HepG2 (cell line): ENCODE measurements at regions not wholly inside any gene's neighbourhood (a gene's known extent, or its start where the extent isn't known, plus 50 kb on each side); places are given as distances from the start of the nearest gene placed in this dataset.

Source experiments
- ATAC-seq: fragments of 200-7000 bp; cut with Tn5 transposase; 3 replicates; pipeline ENCODE4 v1.9.1; 2020; ENCODE audit warnings: mild to moderate bottlenecking, moderate library complexity
- BruUV-seq: library from RNA; stranded (reverse); fragments of 400-500 nt; replicated peaks from 2 replicates; lab custom pipeline; 2021; lab: Mats Ljungman, UMichigan
- CTCF ChIA-PET: fragments of 300-600 bp; formaldehyde crosslinking; extraction: SDS; loops from one replicate; lab custom pipeline; 2021; ENCODE audit warnings: low total read pairs, inconsistent platforms, low intra/inter-chr PET ratio; lab: Yijun Ruan, JAX
- POLR2A ChIA-PET: fragments of 350-600 bp; sonication (Branson Sonifier 250); formaldehyde crosslinking; loops from one replicate; lab custom pipeline; 2020; ENCODE audit warnings: antibody characterized with exemption, inconsistent platforms; lab: Yijun Ruan, JAX
- DNase-seq: peaks from one replicate; pipeline ENCODE4 v3.0.0-alpha.2; 2015; ENCODE audit warnings: low spot score
- FAIRE-seq: peaks from 3 replicates; lab custom pipeline; 2011; peaks lifted over from hg19 to GRCh38; lab: Jason Lieb, UNC
- H2AFZ ChIP-seq: one replicate; pipeline ENCODE4 v1.6.1; 2011; ENCODE audit warnings: low read length, inconsistent platforms
- H3K27ac ChIP-seq: fragments of 300-600 bp; 3 replicates; pipeline ENCODE4 v1.8.0; 2011; ENCODE audit warnings: mixed run types, mild to moderate bottlenecking, mixed read lengths, low read length, inconsistent platforms; ENCODE audit not compliant: insufficient read depth; ENCODE audit errors: extremely low read length
- H3K27me3 ChIP-seq, 2 experiments: fragments of 200-600 bp in 1 of 2; 2 replicates in 1 of 2; 3 replicates in 1 of 2; pipeline versions ENCODE4 v1.6.0 to v1.8.0; 2011; ENCODE audit warnings: low read length in 2 of 2, mild to moderate bottlenecking in 2 of 2, moderate library complexity in 2 of 2, inconsistent platforms in 1 of 2; ENCODE audit not compliant: insufficient read depth in 2 of 2, control insufficient read depth in 1 of 2
- H3K36me3 ChIP-seq, 2 experiments: fragments of 200-600 bp in 1 of 2; replicated peaks in 1 of 2; 2 replicates in 1 of 2; 3 replicates in 1 of 2; pipeline versions ENCODE4 v1.5.1 to v1.8.0; 2011; ENCODE audit warnings: low read length in 2 of 2, inconsistent platforms in 1 of 2; ENCODE audit not compliant: insufficient read depth in 2 of 2, control insufficient read depth in 1 of 2
- H3K4me1 ChIP-seq: 2 replicates; pipeline ENCODE4 v1.5.1; 2012; ENCODE audit warnings: low read length, inconsistent platforms; ENCODE audit not compliant: insufficient read depth
- H3K4me2 ChIP-seq: 2 replicates; pipeline ENCODE4 v1.6.0; 2011; ENCODE audit warnings: low read depth, low read length, inconsistent platforms
- H3K4me3 ChIP-seq, 3 experiments: fragments of 200-600 bp in 1 of 3; sonication (generic), shearing (Covaris generic) in 1 of 3; replicated peaks in 1 of 3; 2 replicates each; pipeline ENCODE4 v1.5.1; 2011 to 2016; ENCODE audit warnings: low read length in 3 of 3, inconsistent platforms in 2 of 3, low read depth in 2 of 3, mild to moderate bottlenecking in 2 of 3, control low read depth in 1 of 3, mixed read lengths in 1 of 3; ENCODE audit not compliant: insufficient read depth in 1 of 3
- H3K79me2 ChIP-seq: one replicate; pipeline ENCODE4 v1.6.1; 2011; ENCODE audit warnings: low read length, inconsistent platforms; ENCODE audit not compliant: insufficient read depth
- H3K9ac ChIP-seq: 2 replicates; pipeline ENCODE4 v1.6.0; 2011; ENCODE audit warnings: mild to moderate bottlenecking, low read depth, low read length, inconsistent platforms; ENCODE audit not compliant: insufficient read depth
- H3K9me3 ChIP-seq: 2 replicates; pipeline ENCODE4 v1.5.1; 2012; ENCODE audit warnings: mild to moderate bottlenecking, low read length
- H4K20me1 ChIP-seq: 2 replicates; pipeline ENCODE4 v1.6.0; 2011; ENCODE audit warnings: inconsistent platforms, mild to moderate bottlenecking, low read length, moderate library complexity; ENCODE audit not compliant: insufficient read depth
- ARNTL ChIP-seq: sonication (generic); formaldehyde crosslinking; IDR thresholded peaks from 2 replicates; pipeline ENCODE4 v1.4.0; 2020; ENCODE audit warnings: mild to moderate bottlenecking, missing genetic modification reagents
- GTF3A ChIP-seq: sonication (generic); formaldehyde crosslinking; conservative IDR thresholded peaks from 2 replicates; pipeline ENCODE4 v1.4.0; 2020; ENCODE audit warnings: mild to moderate bottlenecking, missing genetic modification reagents
- JUND ChIP-seq: sonication (generic); formaldehyde crosslinking; IDR thresholded peaks from 2 replicates; pipeline ENCODE4 v1.8.0; 2022; ENCODE audit warnings: mild to moderate bottlenecking, missing genetic modification reagents
- POLR2A ChIP-seq, 2 experiments: IDR thresholded peaks; 2 replicates each; pipeline ENCODE4 v1.6.1; 2011; ENCODE audit warnings: low read depth in 2 of 2, low read length in 2 of 2, mild to moderate bottlenecking in 1 of 2, moderate library complexity in 1 of 2; ENCODE audit not compliant: insufficient read depth in 1 of 2
- PRDM4 ChIP-seq: sonication (generic); formaldehyde crosslinking; IDR thresholded peaks from 2 replicates; pipeline ENCODE4 v1.9.0; 2021; ENCODE audit warnings: missing genetic modification reagents, borderline replicate concordance
- PTBP1 ChIP-seq: fragments of 200-400 bp; formaldehyde crosslinking; IDR thresholded peaks from 2 replicates; pipeline ENCODE4 v1.6.1; 2018; ENCODE audit warnings: low read length, low read depth; ENCODE audit not compliant: poor library complexity, severe bottlenecking
- SIN3A ChIP-seq: IDR thresholded peaks from 2 replicates; pipeline ENCODE4 v1.6.1; 2011; ENCODE audit warnings: low read depth, mild to moderate bottlenecking, control low read depth, low read length, borderline replicate concordance
- ZFP1 ChIP-seq: IDR thresholded peaks from 2 replicates; pipeline ENCODE4 v1.6.1; 2016
- ZNF260 ChIP-seq: sonication (generic); formaldehyde crosslinking; IDR thresholded peaks from 2 replicates; pipeline ENCODE4 v1.4.0; 2020; ENCODE audit warnings: missing genetic modification reagents, low read depth, mild to moderate bottlenecking, borderline replicate concordance
- ZNF280B ChIP-seq: sonication (generic); formaldehyde crosslinking; IDR thresholded peaks from 2 replicates; pipeline ENCODE4 v1.5.0; 2020; ENCODE audit warnings: missing genetic modification reagents, mild to moderate bottlenecking, borderline replicate concordance
- ZNF3 ChIP-seq: IDR thresholded peaks from 2 replicates; pipeline ENCODE4 v1.7.0; 2017; ENCODE audit warnings: inconsistent platforms
- ZNF513 ChIP-seq: sonication (generic); formaldehyde crosslinking; conservative IDR thresholded peaks from 2 replicates; pipeline ENCODE4 v1.5.0; 2020; ENCODE audit warnings: missing genetic modification reagents
- ZNF644 ChIP-seq: IDR thresholded peaks from 2 replicates; pipeline ENCODE4 v1.6.1; 2016; ENCODE audit warnings: low read depth
- ZNF724P ChIP-seq: sonication (generic); formaldehyde crosslinking; IDR thresholded peaks from 2 replicates; pipeline ENCODE4 v1.8.0; 2022; ENCODE audit warnings: missing genetic modification reagents, borderline replicate concordance
- WGBS: methylation state at CpG from one replicate; pipeline ENCODE4 v1.1.6; 2017; ENCODE audit warnings: low lambda C conversion rate; 5-methylcytosine and 5-hydroxymethylcytosine counted together
- in situ Hi-C: cut with HindIII; loops from 2 replicates; pipeline ENCODE4 v1.10.0; 2017; ENCODE audit warnings: low pct_unique_long_range_greater_than_20kb; ENCODE audit not compliant: extremely low pct_ligation_motif_present
- intact Hi-C: fragments of 100-400 bp; cut with micrococcal nuclease; formaldehyde crosslinking; loops from one replicate; pipeline ENCODE4 v1.10.0; 2022; ENCODE audit not compliant: unreplicated experiment
- TF ChIP-seq, protein P1 (sequence below): sonication (generic); formaldehyde crosslinking; IDR thresholded peaks from 2 replicates; pipeline ENCODE4 v1.9.0; 2022; ENCODE audit warnings: missing genetic modification reagents, mild to moderate bottlenecking, borderline replicate concordance
- TF ChIP-seq, protein P2 (sequence below): sonication (generic); formaldehyde crosslinking; IDR thresholded peaks from 2 replicates; pipeline ENCODE4 v1.5.1; 2020; ENCODE audit warnings: missing genetic modification reagents, mild to moderate bottlenecking, borderline replicate concordance

DNA sequence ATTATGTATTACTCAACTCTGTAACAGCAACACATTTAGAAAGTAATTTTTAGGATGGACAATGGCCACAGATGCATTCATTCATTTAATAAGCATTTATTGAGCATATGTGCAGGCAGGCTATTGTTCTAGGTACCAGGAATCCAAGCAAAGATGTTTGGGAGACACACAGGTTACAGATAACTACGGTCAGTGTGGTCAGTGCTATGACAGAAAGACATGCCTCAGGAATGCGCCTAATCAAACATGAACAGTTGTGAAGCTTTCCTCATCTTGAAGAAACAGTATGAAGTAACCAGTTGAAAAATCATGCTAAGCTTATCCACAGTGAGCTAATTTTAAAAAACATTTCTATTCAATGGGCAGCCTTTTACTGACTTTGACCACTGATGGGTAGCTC is 155.4 kb upstream of the CCDC54 start:
- Histone ChIP-seq H3K4me3 (no peak overlapping the region), H3K79me2 (no peaks in the 10 kb centered on the region), H3K9me3 (no peaks in the 10 kb centered on the region), H3K36me3 (no peaks in the 10 kb centered on the region), H3K4me2 (no peak overlapping the region), H2AFZ (no peak overlapping the region), H3K9ac (no peak overlapping the region), H3K27ac (no peak overlapping the region), H3K27me3 (no peaks in the 10 kb centered on the region; a peak in 1 of 5 replicates), H3K4me1 (no peaks in the 10 kb centered on the region), H4K20me1 (no peaks in the 10 kb centered on the region)
- intact Hi-C loops, result no loop called here
- in situ Hi-C loops, result no loop called here
- ChIA-PET CTCF (no interaction called here), POLR2A (no interaction called here)
- BruUV-seq, result no TSS peak
- DNase-seq (no peak), FAIRE-seq (no peak), ATAC-seq (no peak)
- WGBS, result 0% methylated on average over 2 of the region's 2 CpGs
- no peak for TF ChIP-seq GTF3A
- TF ChIP-seq JUND (CRISPR knock-in tag), result no peak
- no peak for TF ChIP-seq ZNF724P (CRISPR knock-in tag)
- TF ChIP-seq ZFP1 (CRISPR knock-in tag), result no peak
- TF ChIP-seq, protein P1, sequence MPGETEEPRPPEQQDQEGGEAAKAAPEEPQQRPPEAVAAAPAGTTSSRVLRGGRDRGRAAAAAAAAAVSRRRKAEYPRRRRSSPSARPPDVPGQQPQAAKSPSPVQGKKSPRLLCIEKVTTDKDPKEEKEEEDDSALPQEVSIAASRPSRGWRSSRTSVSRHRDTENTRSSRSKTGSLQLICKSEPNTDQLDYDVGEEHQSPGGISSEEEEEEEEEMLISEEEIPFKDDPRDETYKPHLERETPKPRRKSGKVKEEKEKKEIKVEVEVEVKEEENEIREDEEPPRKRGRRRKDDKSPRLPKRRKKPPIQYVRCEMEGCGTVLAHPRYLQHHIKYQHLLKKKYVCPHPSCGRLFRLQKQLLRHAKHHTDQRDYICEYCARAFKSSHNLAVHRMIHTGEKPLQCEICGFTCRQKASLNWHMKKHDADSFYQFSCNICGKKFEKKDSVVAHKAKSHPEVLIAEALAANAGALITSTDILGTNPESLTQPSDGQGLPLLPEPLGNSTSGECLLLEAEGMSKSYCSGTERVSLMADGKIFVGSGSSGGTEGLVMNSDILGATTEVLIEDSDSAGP (CRISPR knock-in tag), result no peak
- TF ChIP-seq ZNF513 (CRISPR knock-in tag), result no peak
- no peak for TF ChIP-seq ARNTL (CRISPR knock-in tag)
- no peak for TF ChIP-seq ZNF260 (CRISPR knock-in tag)
- TF ChIP-seq, protein P2, sequence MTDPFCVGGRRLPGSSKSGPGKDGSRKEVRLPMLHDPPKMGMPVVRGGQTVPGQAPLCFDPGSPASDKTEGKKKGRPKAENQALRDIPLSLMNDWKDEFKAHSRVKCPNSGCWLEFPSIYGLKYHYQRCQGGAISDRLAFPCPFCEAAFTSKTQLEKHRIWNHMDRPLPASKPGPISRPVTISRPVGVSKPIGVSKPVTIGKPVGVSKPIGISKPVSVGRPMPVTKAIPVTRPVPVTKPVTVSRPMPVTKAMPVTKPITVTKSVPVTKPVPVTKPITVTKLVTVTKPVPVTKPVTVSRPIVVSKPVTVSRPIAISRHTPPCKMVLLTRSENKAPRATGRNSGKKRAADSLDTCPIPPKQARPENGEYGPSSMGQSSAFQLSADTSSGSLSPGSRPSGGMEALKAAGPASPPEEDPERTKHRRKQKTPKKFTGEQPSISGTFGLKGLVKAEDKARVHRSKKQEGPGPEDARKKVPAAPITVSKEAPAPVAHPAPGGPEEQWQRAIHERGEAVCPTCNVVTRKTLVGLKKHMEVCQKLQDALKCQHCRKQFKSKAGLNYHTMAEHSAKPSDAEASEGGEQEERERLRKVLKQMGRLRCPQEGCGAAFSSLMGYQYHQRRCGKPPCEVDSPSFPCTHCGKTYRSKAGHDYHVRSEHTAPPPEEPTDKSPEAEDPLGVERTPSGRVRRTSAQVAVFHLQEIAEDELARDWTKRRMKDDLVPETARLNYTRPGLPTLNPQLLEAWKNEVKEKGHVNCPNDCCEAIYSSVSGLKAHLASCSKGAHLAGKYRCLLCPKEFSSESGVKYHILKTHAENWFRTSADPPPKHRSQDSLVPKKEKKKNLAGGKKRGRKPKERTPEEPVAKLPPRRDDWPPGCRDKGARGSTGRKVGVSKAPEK (CRISPR knock-in tag), result no peak
- TF ChIP-seq ZNF280B, result no peak
- no peak for TF ChIP-seq SIN3A
- no peak for TF ChIP-seq ZNF3 (CRISPR knock-in tag)
- TF ChIP-seq ZNF644, result no peak
- TF ChIP-seq POLR2A (IDR thresholded peaks at IDR 0.05; ENCODE audit: insufficient read depth in 1 of 2, low read depth in 2 of 2, low read length in 2 of 2), result no peak
- no peak for TF ChIP-seq PRDM4 (CRISPR knock-in tag)
- TF ChIP-seq PTBP1, result no peak
